Astrocyte (in vitro differentiated cells and primary cell): ENCODE measurements at regions not wholly inside any gene's neighbourhood (a gene's known extent, or its start where the extent isn't known, plus 50 kb on each side); places are given as distances from the start of the nearest gene placed in this dataset.
"Not testable (repeated sequence)": the region's sequence is repeated elsewhere in the genome, so short reads cannot be mapped to it uniquely, and the experiment has no call there.

Source experiments
- DNase-seq: peaks from one replicate; pipeline ENCODE4 v3.0.0-alpha.2; 2010; ENCODE audit warnings: low read depth
- FAIRE-seq: peaks from 2 replicates; lab custom pipeline; 2011; peaks lifted over from hg19 to GRCh38; lab: Jason Lieb, UNC
- H2AFZ ChIP-seq: 2 replicates; pipeline ENCODE4 v1.6.0; 2012; ENCODE audit warnings: low read depth, low read length, inconsistent platforms
- H3K27ac ChIP-seq: 2 replicates; pipeline ENCODE4 v1.5.1; 2011; ENCODE audit warnings: low read depth, low read length, inconsistent platforms
- H3K27me3 ChIP-seq: 2 replicates; pipeline ENCODE4 v1.6.0; 2011; ENCODE audit warnings: low read length, inconsistent platforms; ENCODE audit not compliant: insufficient read depth
- H3K36me3 ChIP-seq: 2 replicates; pipeline ENCODE4 v1.5.1; 2011; ENCODE audit warnings: low read length, inconsistent platforms; ENCODE audit not compliant: insufficient read depth
- H3K4me1 ChIP-seq: 2 replicates; pipeline ENCODE4 v1.5.1; 2011; ENCODE audit warnings: low read length, inconsistent platforms; ENCODE audit not compliant: insufficient read depth
- H3K4me2 ChIP-seq: 2 replicates; pipeline ENCODE4 v1.6.0; 2012; ENCODE audit warnings: low read length, inconsistent platforms
- H3K4me3 ChIP-seq: 2 replicates; pipeline ENCODE4 v1.5.1; 2011; ENCODE audit warnings: low read depth, mild to moderate bottlenecking, low read length, inconsistent platforms; ENCODE audit not compliant: insufficient read depth
- H3K79me2 ChIP-seq: 2 replicates; pipeline ENCODE4 v1.6.0; 2012; ENCODE audit warnings: mild to moderate bottlenecking, low read length, inconsistent platforms; ENCODE audit not compliant: insufficient read depth
- H3K9ac ChIP-seq: 2 replicates; pipeline ENCODE4 v1.6.0; 2012; ENCODE audit warnings: mild to moderate bottlenecking, low read length, inconsistent platforms
- H3K9me3 ChIP-seq: 2 replicates; pipeline ENCODE4 v1.5.1; 2012; ENCODE audit warnings: low read depth, mild to moderate bottlenecking, low read length, inconsistent platforms; ENCODE audit not compliant: insufficient read depth
- H4K20me1 ChIP-seq: 2 replicates; pipeline ENCODE4 v1.6.0; 2012; ENCODE audit warnings: low read length, inconsistent platforms; ENCODE audit not compliant: insufficient read depth
- H3K27ac Mint-ChIP-seq: one replicate; pipeline ENCODE4 v1.8.0; 2021; ENCODE audit warnings: mild to moderate bottlenecking, mixed read lengths; ENCODE audit not compliant: unreplicated experiment
- H3K27me3 Mint-ChIP-seq: one replicate; pipeline ENCODE4 v1.8.0; 2021; ENCODE audit warnings: low read depth, mixed read lengths; ENCODE audit not compliant: unreplicated experiment
- H3K36me3 Mint-ChIP-seq: one replicate; pipeline ENCODE4 v1.8.0; 2021; ENCODE audit warnings: low read depth, mixed read lengths; ENCODE audit not compliant: unreplicated experiment
- H3K4me1 Mint-ChIP-seq: one replicate; pipeline ENCODE4 v1.8.0; 2021; ENCODE audit warnings: low read depth, mixed read lengths; ENCODE audit not compliant: unreplicated experiment
- H3K4me3 Mint-ChIP-seq: one replicate; pipeline ENCODE4 v1.8.0; 2021; ENCODE audit warnings: mild to moderate bottlenecking, moderate library complexity, mixed read lengths; ENCODE audit not compliant: unreplicated experiment
- H3K9me3 Mint-ChIP-seq: one replicate; pipeline ENCODE4 v1.8.0; 2021; ENCODE audit warnings: mild to moderate bottlenecking, mixed read lengths; ENCODE audit not compliant: unreplicated experiment
- EZH2 ChIP-seq: IDR thresholded peaks from 2 replicates; pipeline ENCODE4 v1.6.1; 2012; ENCODE audit warnings: mild to moderate bottlenecking, low read length, inconsistent platforms; ENCODE audit not compliant: insufficient read depth
- TF ChIP-seq, protein P1 (sequence below): IDR thresholded peaks from 2 replicates; pipeline ENCODE4 v1.5.1; 2011; ENCODE audit warnings: low read depth, mild to moderate bottlenecking, inconsistent platforms, low read length, moderate library complexity; ENCODE audit not compliant: insufficient read depth

DNA sequence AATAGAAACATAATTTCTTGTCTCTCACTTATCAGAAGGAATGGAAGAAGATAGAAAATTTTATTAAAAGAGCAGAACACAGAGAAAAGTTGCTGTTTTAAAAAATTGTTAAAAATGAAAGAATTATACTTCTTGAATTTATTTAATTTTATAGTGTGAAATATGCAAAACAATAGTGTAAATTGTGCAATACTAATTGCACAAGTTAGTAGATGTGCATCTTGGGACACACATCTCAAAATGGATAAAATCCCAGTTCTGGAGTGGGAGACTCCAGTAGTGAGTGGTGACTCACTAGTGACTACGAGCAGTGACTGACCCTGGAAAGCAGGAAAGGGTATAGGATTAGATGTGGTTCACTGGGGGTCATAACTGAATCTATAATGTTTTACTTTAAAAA lies 223.2 kb downstream of the MSX2 start:
- Histone ChIP-seq H3K4me2 (no peak overlapping the region), H3K4me1 (no peaks in the 10 kb centered on the region), H3K27ac (no peak overlapping the region), H3K36me3 (no peaks in the 10 kb centered on the region), H3K9me3 (no peaks in the 10 kb centered on the region), H2AFZ (no peak overlapping the region), H3K4me3 (no peak overlapping the region), H3K79me2 (no peaks in the 10 kb centered on the region), H3K9ac (no peak overlapping the region), H3K27me3 (peaks cover 8% of the 10 kb centered on the region), H4K20me1 (no peaks in the 10 kb centered on the region)
- H3K4me3 Mint-ChIP-seq: no peak overlapping the region
- H3K27me3 Mint-ChIP-seq: peaks cover 31% of the 10 kb centered on the region
- no peak overlapping the region for H3K27ac Mint-ChIP-seq
- TF ChIP-seq, protein P1, sequence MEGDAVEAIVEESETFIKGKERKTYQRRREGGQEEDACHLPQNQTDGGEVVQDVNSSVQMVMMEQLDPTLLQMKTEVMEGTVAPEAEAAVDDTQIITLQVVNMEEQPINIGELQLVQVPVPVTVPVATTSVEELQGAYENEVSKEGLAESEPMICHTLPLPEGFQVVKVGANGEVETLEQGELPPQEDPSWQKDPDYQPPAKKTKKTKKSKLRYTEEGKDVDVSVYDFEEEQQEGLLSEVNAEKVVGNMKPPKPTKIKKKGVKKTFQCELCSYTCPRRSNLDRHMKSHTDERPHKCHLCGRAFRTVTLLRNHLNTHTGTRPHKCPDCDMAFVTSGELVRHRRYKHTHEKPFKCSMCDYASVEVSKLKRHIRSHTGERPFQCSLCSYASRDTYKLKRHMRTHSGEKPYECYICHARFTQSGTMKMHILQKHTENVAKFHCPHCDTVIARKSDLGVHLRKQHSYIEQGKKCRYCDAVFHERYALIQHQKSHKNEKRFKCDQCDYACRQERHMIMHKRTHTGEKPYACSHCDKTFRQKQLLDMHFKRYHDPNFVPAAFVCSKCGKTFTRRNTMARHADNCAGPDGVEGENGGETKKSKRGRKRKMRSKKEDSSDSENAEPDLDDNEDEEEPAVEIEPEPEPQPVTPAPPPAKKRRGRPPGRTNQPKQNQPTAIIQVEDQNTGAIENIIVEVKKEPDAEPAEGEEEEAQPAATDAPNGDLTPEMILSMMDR: no peak
- TF ChIP-seq EZH2: no peak
- H3K9me3 Mint-ChIP-seq: no peaks in the 10 kb centered on the region
- H3K36me3 Mint-ChIP-seq: no peaks in the 10 kb centered on the region
- H3K4me1 Mint-ChIP-seq: peaks cover 2% of the 10 kb centered on the region
- DNase-seq (no peak), FAIRE-seq (no peak)

GRCh38 chr5:174945853-174946252 lies 221.5 kb downstream of the MSX2 start:
- H4K20me1 ChIP-seq: no peaks in the 10 kb centered on the region
- Mint-ChIP-seq H3K9me3 (no peaks in the 10 kb centered on the region), H3K4me1 (peaks cover 2% of the 10 kb centered on the region), H3K27ac (no peak overlapping the region), H3K36me3 (no peaks in the 10 kb centered on the region), H3K4me3 (no peak overlapping the region), H3K27me3 (peaks cover 31% of the 10 kb centered on the region)
- no peak for FAIRE-seq
- no peak overlapping the region for H2AFZ ChIP-seq
- H3K27me3 ChIP-seq: peaks cover 4% of the 10 kb centered on the region
- no peaks in the 10 kb centered on the region for H3K4me1 ChIP-seq
- H3K27ac ChIP-seq: no peak overlapping the region
- DNase-seq: no peak
- no peak overlapping the region for H3K9ac ChIP-seq
- H3K4me2 ChIP-seq: no peak overlapping the region
- H3K9me3 ChIP-seq: no peaks in the 10 kb centered on the region
- no peak for TF ChIP-seq EZH2
- H3K4me3 ChIP-seq: no peak overlapping the region
- H3K36me3 ChIP-seq: no peaks in the 10 kb centered on the region
- no peaks in the 10 kb centered on the region for H3K79me2 ChIP-seq

GRCh38 chr5:174943785-174944184 lies 219.4 kb downstream of the MSX2 start:
- Histone ChIP-seq H2AFZ (no peak overlapping the region), H4K20me1 (no peaks in the 10 kb centered on the region), H3K27ac (no peak overlapping the region), H3K4me1 (no peaks in the 10 kb centered on the region), H3K36me3 (no peaks in the 10 kb centered on the region), H3K4me3 (no peak overlapping the region), H3K27me3 (no peaks in the 10 kb centered on the region), H3K4me2 (no peak overlapping the region), H3K79me2 (no peaks in the 10 kb centered on the region), H3K9ac (no peak overlapping the region), H3K9me3 (no peaks in the 10 kb centered on the region)
- Mint-ChIP-seq H3K27ac (no peak overlapping the region), H3K27me3 (peaks cover 33% of the 10 kb centered on the region), H3K9me3 (no peaks in the 10 kb centered on the region), H3K4me1 (peaks cover 2% of the 10 kb centered on the region), H3K4me3 (no peak overlapping the region), H3K36me3 (no peaks in the 10 kb centered on the region)
- no peak for FAIRE-seq
- no peak for TF ChIP-seq EZH2
- TF ChIP-seq, protein P1: no peak
- no peak for DNase-seq

GRCh38 chr5:174943002-174943401 lies 218.6 kb downstream of the MSX2 start:
- H3K9ac ChIP-seq, H3K36me3 ChIP-seq, H3K79me2 ChIP-seq, H3K4me1 ChIP-seq, H3K9me3 Mint-ChIP-seq, FAIRE-seq, H3K27me3 ChIP-seq, H2AFZ ChIP-seq, H3K9me3 ChIP-seq, H3K4me2 ChIP-seq, H3K27ac Mint-ChIP-seq, H3K4me3 Mint-ChIP-seq, H3K36me3 Mint-ChIP-seq, DNase-seq, H3K4me3 ChIP-seq, H4K20me1 ChIP-seq, H3K27ac ChIP-seq, H3K4me1 Mint-ChIP-seq: not testable (repeated sequence)
- H3K27me3 Mint-ChIP-seq: peaks cover 28% of the 10 kb centered on the region
